HUES6 (cell line): ENCODE measurements at regions not wholly inside any gene's neighbourhood (a gene's known extent, or its start where the extent isn't known, plus 50 kb on each side); places are given as distances from the start of the nearest gene placed in this dataset.

Source experiments
- H3K27ac ChIP-seq: 2 replicates; pipeline ENCODE4 v1.7.0; 2013; ENCODE audit warnings: low read depth, mild to moderate bottlenecking, low read length, inconsistent platforms
- H3K27me3 ChIP-seq: 2 replicates; pipeline ENCODE4 v1.6.1; 2013; ENCODE audit warnings: low read length; ENCODE audit not compliant: control insufficient read depth, insufficient read depth
- H3K36me3 ChIP-seq: 2 replicates; pipeline ENCODE4 v1.6.1; 2013; ENCODE audit warnings: low read length; ENCODE audit not compliant: control insufficient read depth, insufficient read depth
- H3K4me1 ChIP-seq: 2 replicates; pipeline ENCODE4 v1.6.1; 2013; ENCODE audit warnings: low read length; ENCODE audit not compliant: control insufficient read depth, insufficient read depth
- H3K4me3 ChIP-seq: 2 replicates; pipeline ENCODE4 v1.5.1; 2013; ENCODE audit warnings: low read depth, low read length
- H3K9ac ChIP-seq: one replicate; pipeline ENCODE4 v1.6.1; 2013; ENCODE audit warnings: mild to moderate bottlenecking, low read length
- H3K9me3 ChIP-seq: 2 replicates; pipeline ENCODE4 v1.6.1; 2013; ENCODE audit warnings: low read depth, low read length; ENCODE audit not compliant: control insufficient read depth, insufficient read depth

GRCh38 chr7:12907774-12908173 lies 220.3 kb downstream of the ARL4A start:
- Histone ChIP-seq H3K27me3 (no peaks in the 10 kb centered on the region), H3K27ac (no peak overlapping the region), H3K4me3 (no peak overlapping the region), H3K4me1 (no peaks in the 10 kb centered on the region), H3K9ac (no peak overlapping the region), H3K36me3 (no peaks in the 10 kb centered on the region), H3K9me3 (no peaks in the 10 kb centered on the region)

- no peak overlapping the region for H3K9ac ChIP-seq
- no peaks in the 10 kb centered on the region for H3K9me3 ChIP-seq
- H3K4me1 ChIP-seq: no peaks in the 10 kb centered on the region
- no peaks in the 10 kb centered on the region for H3K36me3 ChIP-seq
- no peaks in the 10 kb centered on the region for H3K27me3 ChIP-seq
- no peak overlapping the region for H3K4me3 ChIP-seq
- H3K27ac ChIP-seq: no peak overlapping the region
Measured at GRCh38 chr7:12909483-12909882, 222.1 kb downstream of the ARL4A start.

GRCh38 chr7:12911053-12911452 lies 223.6 kb downstream of the ARL4A start:
- no peaks in the 10 kb centered on the region for H3K4me1 ChIP-seq
- H3K27me3 ChIP-seq: no peaks in the 10 kb centered on the region
- no peak overlapping the region for H3K27ac ChIP-seq
- no peaks in the 10 kb centered on the region for H3K9me3 ChIP-seq
- H3K9ac ChIP-seq: no peak overlapping the region
- H3K36me3 ChIP-seq: no peaks in the 10 kb centered on the region
- H3K4me3 ChIP-seq: no peak overlapping the region

- H3K27ac ChIP-seq: no peak overlapping the region
Measured at GRCh38 chr7:12913002-12913401, 225.6 kb downstream of the ARL4A start.

GRCh38 chr7:12917801-12918200 lies 230.4 kb downstream of the ARL4A start:
- Histone ChIP-seq H3K27me3 (no peaks in the 10 kb centered on the region), H3K4me1 (no peaks in the 10 kb centered on the region), H3K4me3 (no peak overlapping the region)

More at GRCh38 chr7:12913002-12913401, 225.6 kb downstream of the ARL4A start:
- Histone ChIP-seq H3K9me3 (no peaks in the 10 kb centered on the region), H3K4me3 (no peak overlapping the region), H3K9ac (no peak overlapping the region), H3K4me1 (no peaks in the 10 kb centered on the region), H3K27me3 (no peaks in the 10 kb centered on the region), H3K36me3 (no peaks in the 10 kb centered on the region)

GRCh38 chr7:12921751-12922345 lies 234.4 kb downstream of the ARL4A start:
- H3K36me3 ChIP-seq: no peaks in the 10 kb centered on the region
- H3K4me1 ChIP-seq: no peaks in the 10 kb centered on the region
- no peaks in the 10 kb centered on the region for H3K27me3 ChIP-seq
- no peak overlapping the region for H3K4me3 ChIP-seq
- no peaks in the 10 kb centered on the region for H3K9me3 ChIP-seq
- H3K27ac ChIP-seq: no peak overlapping the region
- H3K9ac ChIP-seq: no peak overlapping the region

More at GRCh38 chr7:12917801-12918200, 230.4 kb downstream of the ARL4A start:
- Histone ChIP-seq H3K36me3 (no peaks in the 10 kb centered on the region), H3K27ac (no peak overlapping the region), H3K9me3 (no peaks in the 10 kb centered on the region), H3K9ac (no peak overlapping the region)

GRCh38 chr7:12923971-12924370 lies 236.5 kb downstream of the ARL4A start:
- no peak overlapping the region for H3K27ac ChIP-seq
- no peaks in the 10 kb centered on the region for H3K4me1 ChIP-seq
- H3K9me3 ChIP-seq: no peaks in the 10 kb centered on the region
- no peaks in the 10 kb centered on the region for H3K36me3 ChIP-seq
- no peak overlapping the region for H3K4me3 ChIP-seq
- no peaks in the 10 kb centered on the region for H3K27me3 ChIP-seq
- no peak overlapping the region for H3K9ac ChIP-seq

GRCh38 chr7:12926206-12926605 lies 238.8 kb downstream of the ARL4A start:
- Histone ChIP-seq H3K4me1 (peaks cover 7% of the 10 kb centered on the region; the same call in 1 of the 2 replicates), H3K9me3 (no peaks in the 10 kb centered on the region), H3K4me3 (no peak overlapping the region), H3K36me3 (no peaks in the 10 kb centered on the region), H3K27ac (no peak overlapping the region), H3K27me3 (no peaks in the 10 kb centered on the region), H3K9ac (no peak overlapping the region)

GRCh38 chr7:12927635-12928434 lies 240.4 kb downstream of the ARL4A start:
- peaks cover 7% of the 10 kb centered on the region; the same call in 1 of the 2 replicates for H3K4me1 ChIP-seq
- no peaks in the 10 kb centered on the region for H3K27me3 ChIP-seq
- no peaks in the 10 kb centered on the region for H3K9me3 ChIP-seq

GRCh38 chr7:12929476-12930140 lies 242.2 kb downstream of the ARL4A start:
- H3K9ac ChIP-seq: no peak overlapping the region
- no peaks in the 10 kb centered on the region for H3K27me3 ChIP-seq
- H3K27ac ChIP-seq: 0 out of 2 replicates have a peak overlapping the region, but pooled peaks have one; percentile 7
- H3K9me3 ChIP-seq: no peaks in the 10 kb centered on the region
- no peak overlapping the region for H3K4me3 ChIP-seq
- peaks cover 7% of the 10 kb centered on the region; the same call in 1 of the 2 replicates for H3K4me1 ChIP-seq
- no peaks in the 10 kb centered on the region for H3K36me3 ChIP-seq

More at GRCh38 chr7:12927635-12928434, 240.4 kb downstream of the ARL4A start:
- Histone ChIP-seq H3K9ac (no peak overlapping the region), H3K4me3 (no peak overlapping the region), H3K36me3 (no peaks in the 10 kb centered on the region), H3K27ac (no peak overlapping the region)

- Histone ChIP-seq H3K27me3 (no peaks in the 10 kb centered on the region), H3K9me3 (no peaks in the 10 kb centered on the region), H3K9ac (no peak overlapping the region), H3K27ac (no peak overlapping the region), H3K4me3 (no peak overlapping the region), H3K4me1 (peaks cover 7% of the 10 kb centered on the region; the same call in 1 of the 2 replicates), H3K36me3 (no peaks in the 10 kb centered on the region)
Measured at GRCh38 chr7:12930534-12930933, 243.1 kb downstream of the ARL4A start.
